ENCODE measurements at regions not wholly inside any gene's neighbourhood (a gene's known extent, or its start where the extent isn't known, plus 50 kb on each side); places are given as distances from the start of the nearest gene placed in this dataset.

DNA sequence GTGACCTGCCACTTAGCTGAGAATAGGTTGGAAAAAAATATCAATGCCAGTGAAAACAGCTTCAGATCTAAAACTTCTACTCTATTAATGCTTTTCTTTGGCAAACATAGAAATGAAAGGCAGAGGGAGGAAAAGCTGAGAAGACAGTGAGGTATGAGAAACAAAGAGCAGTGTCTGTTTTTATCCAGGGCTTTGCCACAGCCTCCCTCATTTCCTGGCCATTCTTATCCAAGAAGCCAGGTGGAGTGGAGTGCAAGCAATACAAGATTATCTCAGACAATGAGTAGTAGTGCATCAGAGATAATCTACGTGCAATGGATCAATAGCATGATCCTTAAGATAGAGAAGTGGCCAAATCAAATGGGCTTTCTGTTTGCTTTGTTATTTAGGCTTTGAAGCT, 808.7 kb upstream of the PIK3C3 start:
- ChIA-PET RAD21 (ENCODE audit: unreplicated experiment) (no interaction called here), POLR2A (no interaction called here), SMC1A (ENCODE audit: uncharacterized antibody, unreplicated experiment) (no interaction called here), CTCF (no interaction called here)
- Histone ChIP-seq H3K79me2 (ENCODE audit: control insufficient read depth, insufficient read depth, low read length) (no peaks in the 10 kb centered on the region), H3K4me2 (ENCODE audit: control insufficient read depth, insufficient read depth) (no peak overlapping the region), H3K4me1 (ENCODE audit: control insufficient read depth, insufficient read depth, low read length) (no peaks in the 10 kb centered on the region), H3K4me3 (no peak overlapping the region), H3K9ac (ENCODE audit: control insufficient read depth, insufficient read depth, low read length) (no peak overlapping the region), H3K27me3 (replicated peaks in 1 of 2; ENCODE audit: control insufficient read depth in 2 of 2, insufficient read depth in 2 of 2, low read length in 1 of 2) (no peaks in the 10 kb centered on the region), H3K36me3 (ENCODE audit: control insufficient read depth in 2 of 2, insufficient read depth in 2 of 2, low read length in 1 of 2) (no peaks in the 10 kb centered on the region), H4K20me1 (ENCODE audit: control insufficient read depth, insufficient read depth) (no peaks in the 10 kb centered on the region), H3K27ac (ENCODE audit: control insufficient read depth, insufficient read depth) (no peak overlapping the region), H3K9me3 (replicated peaks; ENCODE audit: control insufficient read depth, insufficient read depth, low read length) (no peaks in the 10 kb centered on the region), H2AFZ (ENCODE audit: control insufficient read depth, low read depth, low read length) (no peak overlapping the region)
- in situ Hi-C loops (cut with MboI) (no loop called here), intact Hi-C loops (cut with micrococcal nuclease; ENCODE audit: unreplicated experiment) (no loop called here)
- TF ChIP-seq YY1 (IDR thresholded peaks at IDR 0.05; ENCODE audit: low read depth, low read length) (no peak), BCL11A (IDR thresholded peaks at IDR 0.05; ENCODE audit: low read depth, low read length) (no peak), NFYA (IDR thresholded peaks at IDR 0.05; ENCODE audit: borderline replicate concordance, low read depth, low read length) (no peak), CEBPB (IDR thresholded peaks at IDR 0.05; ENCODE audit: borderline replicate concordance in 1 of 2, low read depth in 2 of 2, low read length in 2 of 2) (no peak), STAT1 (conservative IDR thresholded peaks at IDR 0.05) (no peak), MYB (IDR thresholded peaks at IDR 0.05; ENCODE audit: borderline replicate concordance, low read depth, low read length) (no peak), NRF1 (conservative IDR thresholded peaks at IDR 0.05; ENCODE audit: low read depth, low read length) (no peak)
- no TSS peak for BruUV-seq (replicated peaks)
- no peak for DNase-seq (ENCODE audit: low read depth, low spot score)
- WGBS (ENCODE audit: insufficient coverage, insufficient replicate concordance, low lambda C conversion rate, missing lambda C conversion rate) = 0% methylated on average over 1 of the region's 1 CpG
- no peak for FAIRE-seq
- ATAC-seq = no peak

DNA sequence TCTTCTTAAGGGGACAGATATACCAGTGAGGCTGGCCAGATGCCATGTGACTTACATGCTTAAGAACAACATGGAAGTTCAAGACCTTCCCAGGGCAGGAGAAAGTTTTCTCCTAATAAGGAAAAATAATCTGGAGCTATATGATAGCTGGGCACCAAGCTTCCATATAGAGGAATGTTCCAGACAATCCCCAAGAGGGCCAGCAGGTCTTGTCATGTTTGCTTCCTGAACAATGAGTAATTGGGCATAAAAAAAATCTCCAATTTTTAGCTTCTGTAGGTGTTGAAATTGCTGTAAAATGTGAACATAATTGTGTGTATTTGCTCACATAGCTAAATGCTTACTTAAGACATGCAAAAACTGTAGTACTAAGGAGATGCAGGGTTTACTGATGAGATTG, 809.5 kb upstream of the PIK3C3 start:
- Histone ChIP-seq H3K36me3 (ENCODE audit: control insufficient read depth in 2 of 2, insufficient read depth in 2 of 2, low read length in 1 of 2) (no peaks in the 10 kb centered on the region), H2AFZ (ENCODE audit: control insufficient read depth, low read depth, low read length) (no peak overlapping the region), H3K4me1 (ENCODE audit: control insufficient read depth, insufficient read depth, low read length) (no peaks in the 10 kb centered on the region), H3K4me3 (no peak overlapping the region), H3K27me3 (replicated peaks in 1 of 2; ENCODE audit: control insufficient read depth in 2 of 2, insufficient read depth in 2 of 2, low read length in 1 of 2) (no peaks in the 10 kb centered on the region), H3K79me2 (ENCODE audit: control insufficient read depth, insufficient read depth, low read length) (no peaks in the 10 kb centered on the region), H3K9ac (ENCODE audit: control insufficient read depth, insufficient read depth, low read length) (no peak overlapping the region), H3K27ac (ENCODE audit: control insufficient read depth, insufficient read depth) (no peak overlapping the region), H3K4me2 (ENCODE audit: control insufficient read depth, insufficient read depth) (no peak overlapping the region), H3K9me3 (replicated peaks; ENCODE audit: control insufficient read depth, insufficient read depth, low read length) (no peaks in the 10 kb centered on the region), H4K20me1 (ENCODE audit: control insufficient read depth, insufficient read depth) (no peaks in the 10 kb centered on the region)
- RAD21 ChIA-PET (ENCODE audit: unreplicated experiment) = no interaction called here
- CTCF ChIA-PET = no interaction called here
- POLR2A ChIA-PET = no interaction called here
- no peak for FAIRE-seq
- intact Hi-C loops (cut with micrococcal nuclease; ENCODE audit: unreplicated experiment) = no loop called here
- ATAC-seq = no peak
- SMC1A ChIA-PET (ENCODE audit: uncharacterized antibody, unreplicated experiment) = no interaction called here
- DNase-seq (ENCODE audit: low read depth, low spot score) = no peak
- in situ Hi-C loops (cut with MboI) = no loop called here
- BruUV-seq (replicated peaks) = no TSS peak
- no peak for TF ChIP-seq MXI1 (IDR thresholded peaks at IDR 0.05; ENCODE audit: low read depth, low read length)
- TF ChIP-seq HDGF (IDR thresholded peaks at IDR 0.05) = no peak
- TF ChIP-seq FOS (IDR thresholded peaks at IDR 0.05; ENCODE audit: borderline replicate concordance, extremely low read depth, insufficient read length) = no peak
- TF ChIP-seq TAF1 (IDR thresholded peaks at IDR 0.05; ENCODE audit: borderline replicate concordance, low read depth, low read length) = no peak
- TF ChIP-seq MTA3 (IDR thresholded peaks at IDR 0.05; ENCODE audit: borderline replicate concordance, low read length) = no peak
- TF ChIP-seq CEBPB (IDR thresholded peaks at IDR 0.05; ENCODE audit: borderline replicate concordance in 1 of 2, low read depth in 2 of 2, low read length in 2 of 2) = no peak
- TF ChIP-seq, protein P1, sequence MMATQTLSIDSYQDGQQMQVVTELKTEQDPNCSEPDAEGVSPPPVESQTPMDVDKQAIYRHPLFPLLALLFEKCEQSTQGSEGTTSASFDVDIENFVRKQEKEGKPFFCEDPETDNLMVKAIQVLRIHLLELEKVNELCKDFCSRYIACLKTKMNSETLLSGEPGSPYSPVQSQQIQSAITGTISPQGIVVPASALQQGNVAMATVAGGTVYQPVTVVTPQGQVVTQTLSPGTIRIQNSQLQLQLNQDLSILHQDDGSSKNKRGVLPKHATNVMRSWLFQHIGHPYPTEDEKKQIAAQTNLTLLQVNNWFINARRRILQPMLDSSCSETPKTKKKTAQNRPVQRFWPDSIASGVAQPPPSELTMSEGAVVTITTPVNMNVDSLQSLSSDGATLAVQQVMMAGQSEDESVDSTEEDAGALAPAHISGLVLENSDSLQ (IDR thresholded peaks at IDR 0.05) = no peak
- TF ChIP-seq YY1 (IDR thresholded peaks at IDR 0.05; ENCODE audit: low read depth, low read length) = no peak
- no peak for TF ChIP-seq MEF2A (IDR thresholded peaks at IDR 0.05; ENCODE audit: insufficient read depth, low read depth, low read length)
- no peak for TF ChIP-seq SIX5 (IDR thresholded peaks at IDR 0.05; ENCODE audit: low read depth, low read length, severe bottlenecking)
- TF ChIP-seq SMC3 (IDR thresholded peaks at IDR 0.05; ENCODE audit: borderline replicate concordance, low read length) = no peak
- TF ChIP-seq, protein P2, sequence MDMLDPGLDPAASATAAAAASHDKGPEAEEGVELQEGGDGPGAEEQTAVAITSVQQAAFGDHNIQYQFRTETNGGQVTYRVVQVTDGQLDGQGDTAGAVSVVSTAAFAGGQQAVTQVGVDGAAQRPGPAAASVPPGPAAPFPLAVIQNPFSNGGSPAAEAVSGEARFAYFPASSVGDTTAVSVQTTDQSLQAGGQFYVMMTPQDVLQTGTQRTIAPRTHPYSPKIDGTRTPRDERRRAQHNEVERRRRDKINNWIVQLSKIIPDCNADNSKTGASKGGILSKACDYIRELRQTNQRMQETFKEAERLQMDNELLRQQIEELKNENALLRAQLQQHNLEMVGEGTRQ (IDR thresholded peaks at IDR 0.05; ENCODE audit: borderline replicate concordance, low read depth, low read length) = no peak
- no peak for TF ChIP-seq KAT2A (conservative IDR thresholded peaks at IDR 0.05; ENCODE audit: control insufficient read depth, low read depth, low read length)
- TF ChIP-seq POLR2AphosphoS2 (IDR thresholded peaks at IDR 0.05; ENCODE audit: low read depth, low read length) = no peak
- TF ChIP-seq SMAD1 (IDR thresholded peaks at IDR 0.05; ENCODE audit: low read depth, partially characterized antibody) = no peak

All from GM12878 (cell line).